HG03159 (cell line): ENCODE measurements at regions not wholly inside any gene's neighbourhood (a gene's known extent, or its start where the extent isn't known, plus 50 kb on each side); places are given as distances from the start of the nearest gene placed in this dataset.

Source experiments
- ATAC-seq: cut with Tn5 transposase; IDR thresholded peaks from one replicate; pipeline ENCODE4 v1.9.1; 2021; ENCODE audit warnings: mild to moderate bottlenecking, moderate library complexity; ENCODE audit not compliant: unreplicated experiment

- no peak for ATAC-seq
Observed at GRCh38 chrX:43005561-43005960, 227.6 kb upstream of the PPP1R2C start.

GRCh38 chrX:43008356-43008755, 230.4 kb upstream of the PPP1R2C start:
- no peak for ATAC-seq

DNA sequence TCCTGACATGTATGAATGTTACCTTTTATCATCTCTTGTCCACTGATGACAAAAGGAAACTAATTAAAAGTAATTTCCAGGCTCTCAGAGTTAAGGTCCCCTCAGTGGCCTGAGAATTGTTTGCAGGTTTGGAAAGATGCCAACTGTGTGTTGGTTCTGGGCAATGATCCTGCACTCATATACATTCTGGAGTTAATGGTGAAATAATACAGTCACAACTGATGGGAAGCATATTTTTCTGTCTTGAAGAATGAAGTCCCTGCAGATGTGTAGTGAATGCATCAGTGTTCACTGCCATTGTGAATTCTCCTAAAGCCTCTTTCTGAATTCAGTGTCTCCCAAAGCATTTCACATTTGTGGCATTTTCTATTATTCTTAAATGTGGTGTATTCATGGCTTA, 238.1 kb upstream of the PPP1R2C start:
- no peak for ATAC-seq

DNA sequence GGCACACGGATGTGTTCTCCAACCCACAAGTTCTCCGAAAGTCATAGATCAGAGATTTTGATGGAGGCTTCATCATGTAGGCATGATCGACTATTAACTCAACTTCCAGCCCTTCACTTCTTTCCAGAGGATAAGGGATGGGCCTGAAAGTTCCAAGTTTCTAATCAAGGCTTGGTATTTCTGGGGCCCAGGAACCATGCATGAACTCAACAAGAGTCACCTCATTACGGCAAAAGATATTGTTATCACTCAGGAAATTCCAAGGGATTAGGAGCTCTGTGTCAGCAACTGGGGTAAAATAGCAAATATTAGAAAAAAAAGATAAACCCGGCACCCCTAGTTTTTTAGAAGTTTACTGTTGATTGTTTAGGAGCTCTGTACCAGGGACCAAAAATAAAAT, 240.1 kb upstream of the PPP1R2C start:
- ATAC-seq: no peak

- no peak for ATAC-seq
Observed at GRCh38 chrX:43019021-43019420, 241.1 kb upstream of the PPP1R2C start.

DNA sequence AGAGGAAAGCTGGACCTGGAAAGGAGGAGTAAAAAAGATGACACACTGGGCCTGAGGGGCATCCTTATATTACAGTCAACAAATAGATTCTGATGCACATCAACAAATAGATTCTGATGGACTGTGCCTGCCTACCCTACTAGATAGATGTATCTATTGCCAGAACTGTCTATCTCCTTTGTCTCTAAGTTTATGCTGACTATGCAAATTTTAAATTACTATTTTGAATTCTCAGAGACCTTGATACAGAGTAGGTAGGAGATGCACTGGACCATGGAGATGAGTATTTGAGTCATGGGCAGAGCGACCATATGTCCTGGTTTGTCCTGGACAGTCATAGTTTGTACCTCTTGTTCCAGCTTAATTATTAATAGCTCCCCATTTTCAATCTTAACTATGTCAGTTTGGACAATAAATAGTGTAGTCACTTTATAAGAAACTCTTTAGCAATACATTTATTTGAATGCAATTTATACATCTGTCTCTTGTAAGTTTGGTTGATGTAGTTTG, 247.9 kb upstream of the PPP1R2C start:
- no peak for ATAC-seq

GRCh38 chrX:43064096-43064495, 286.1 kb upstream of the PPP1R2C start:
- no peak for ATAC-seq

DNA sequence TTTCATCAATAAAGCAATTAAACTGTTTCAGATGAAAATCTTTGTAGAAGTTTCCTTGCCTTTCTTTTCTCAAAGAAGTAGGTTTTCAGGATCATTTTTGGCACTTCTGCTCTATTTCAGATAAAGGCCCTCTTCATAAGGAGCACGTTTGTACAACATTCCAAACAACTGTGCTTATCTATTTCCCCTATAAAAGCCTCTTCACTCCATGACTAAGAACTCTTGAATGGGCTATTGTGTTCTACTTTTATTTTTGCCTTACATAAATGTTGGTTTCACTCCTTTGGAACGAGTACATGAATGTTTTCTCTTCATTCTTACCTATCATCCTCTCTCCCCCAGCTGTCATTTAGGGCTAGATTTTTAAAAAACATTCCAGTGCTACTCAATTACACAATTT, 288.0 kb upstream of the PPP1R2C start:
- ATAC-seq: no peak

GRCh38 chrX:43068639-43069038, 290.7 kb upstream of the PPP1R2C start:
- no peak for ATAC-seq

- no peak for ATAC-seq
Observed at GRCh38 chrX:43083016-43083415, 305.1 kb upstream of the PPP1R2C start.

- ATAC-seq: no peak
Observed at GRCh38 chrX:43087830-43088229, 309.9 kb upstream of the PPP1R2C start.

DNA sequence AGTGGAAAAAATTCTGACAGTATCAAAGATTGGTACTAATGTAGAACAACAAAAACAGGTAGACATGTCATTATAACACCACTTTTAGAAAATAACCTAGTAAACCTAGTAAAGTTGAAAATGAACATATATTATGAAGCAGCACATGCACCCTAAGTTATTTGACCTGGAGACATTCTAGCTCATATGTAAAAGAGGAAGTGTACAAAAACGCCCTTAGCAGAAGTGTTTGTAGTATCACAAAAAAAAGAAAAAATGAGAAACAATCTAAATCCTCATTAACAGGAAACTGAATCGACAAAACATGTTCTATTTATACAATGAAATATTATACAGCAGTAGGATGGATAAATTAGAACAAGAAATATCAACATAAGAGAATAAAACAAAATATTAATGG, 318.9 kb upstream of the PPP1R2C start:
- ATAC-seq: no peak

- no peak for ATAC-seq
Observed at GRCh38 chrX:43106009-43106408, 328.0 kb upstream of the PPP1R2C start.

GRCh38 chrX:43108828-43109227, 330.9 kb upstream of the PPP1R2C start:
- no peak for ATAC-seq

- no peak for ATAC-seq
Observed at GRCh38 chrX:43121637-43122036, 343.7 kb upstream of the PPP1R2C start.

GRCh38 chrX:43139645-43140044, 361.7 kb upstream of the PPP1R2C start:
- no peak for ATAC-seq

GRCh38 chrX:43140582-43140981, 362.6 kb upstream of the PPP1R2C start:
- ATAC-seq: no peak

GRCh38 chrX:43141885-43142284, 363.9 kb upstream of the PPP1R2C start:
- no peak for ATAC-seq

DNA sequence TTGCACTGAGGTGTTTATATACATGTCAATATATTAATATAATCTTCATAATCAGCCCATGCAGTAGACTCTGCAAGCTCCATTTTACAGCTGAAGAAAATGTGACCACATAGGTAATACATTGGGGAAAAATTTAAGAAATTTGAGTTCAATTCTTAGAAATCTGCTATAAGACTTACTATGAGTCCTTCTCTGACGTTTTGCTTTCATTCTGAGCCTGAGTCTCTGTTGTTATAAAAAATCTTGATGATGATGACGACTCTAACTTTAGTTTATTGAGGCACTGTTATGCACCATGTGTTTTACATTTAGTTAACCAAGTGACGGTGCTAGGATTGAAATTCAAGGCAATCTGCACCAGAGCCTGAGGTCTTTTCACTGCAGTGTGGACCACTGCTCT, 370.3 kb upstream of the PPP1R2C start:
- ATAC-seq: no peak

GRCh38 chrX:43165343-43165920, 387.5 kb upstream of the PPP1R2C start:
- no peak for ATAC-seq

GRCh38 chrX:43166874-43167273, 388.9 kb upstream of the PPP1R2C start:
- ATAC-seq: no peak

DNA sequence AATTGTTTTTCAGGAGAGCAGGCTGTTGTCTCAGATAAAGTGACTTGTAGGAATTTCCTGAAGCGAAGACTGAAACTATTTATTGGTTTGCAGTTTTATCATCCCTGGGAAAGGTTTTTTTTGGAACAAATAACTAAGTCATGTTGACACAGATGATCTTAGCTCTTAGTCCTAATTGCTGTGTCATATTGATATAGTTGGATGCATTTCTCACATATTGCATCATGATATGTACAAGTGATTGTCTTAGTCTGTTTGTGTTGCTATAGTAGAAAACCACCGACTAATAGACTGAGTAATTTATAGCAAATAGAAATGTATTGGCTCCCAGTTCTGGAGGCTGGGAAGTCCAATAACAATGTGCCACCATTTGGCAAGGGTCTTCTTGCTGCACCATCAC, 397.5 kb upstream of the PPP1R2C start:
- ATAC-seq: no peak

GRCh38 chrX:43176686-43177085, 398.7 kb upstream of the PPP1R2C start:
- ATAC-seq: no peak
